ENCODE measurements at regions not wholly inside any gene's neighbourhood (a gene's known extent, or its start where the extent isn't known, plus 50 kb on each side); places are given as distances from the start of the nearest gene placed in this dataset.

- CTCF ChIA-PET: no interaction called here
- H3K27ac ChIP-seq (ENCODE audit: insufficient read depth, low read depth, low read length): no peak overlapping the region
- H3K79me2 ChIP-seq (ENCODE audit: control insufficient read depth, insufficient read depth, low read length): no peaks in the 10 kb centered on the region
- no peaks in the 10 kb centered on the region for H3K4me1 ChIP-seq (ENCODE audit: control insufficient read depth, extremely low read depth, insufficient read depth, low read length)
- peaks cover 0 to 2% of the 10 kb centered on the region in 2 experiments for H3K27me3 ChIP-seq (ENCODE audit: control insufficient read depth in 2 of 2, insufficient read depth in 2 of 2, low read length in 2 of 2)
- dilution Hi-C loops (cut with MboI; ENCODE audit: extremely low pct_ligation_motif_present, low sequenced_read_pairs): no loop called here
- DNase-seq (ENCODE audit: low read depth, low spot score): no peak
- POLR2A ChIA-PET: no interaction called here
- intact Hi-C loops (cut with micrococcal nuclease): loop anchor here (10.0 kb wide), 1 partner anchor 138 kb away; no protein-coding TSS in a partner anchor
- no peak overlapping the region for H3K4me3 ChIP-seq (replicated peaks in 1 of 3; ENCODE audit: insufficient read depth in 1 of 3, low read depth in 1 of 3, low read length in 3 of 3)
- FAIRE-seq: no peak
- no TSS peak for BruUV-seq (replicated peaks)
- no peaks in the 10 kb centered on the region for H3K9me3 ChIP-seq (replicated peaks; ENCODE audit: control insufficient read depth, insufficient read depth, low read length)
- H3K4me2 ChIP-seq (ENCODE audit: insufficient read depth, low read length): no peak overlapping the region
- no peak overlapping the region for H3K9ac ChIP-seq (replicated peaks; ENCODE audit: extremely low read depth, insufficient read depth, low read length)
- no peaks in the 10 kb centered on the region for H3K9me1 ChIP-seq (replicated peaks; ENCODE audit: control insufficient read depth, extremely low read depth, insufficient read depth, low read length)
- H3K36me3 ChIP-seq (ENCODE audit: control insufficient read depth in 2 of 2, extremely low read depth in 1 of 2, insufficient read depth in 2 of 2, low read length in 2 of 2): no peaks in the 10 kb centered on the region
- no peaks in the 10 kb centered on the region for H4K20me1 ChIP-seq (replicated peaks; ENCODE audit: control insufficient read depth, extremely low read depth, insufficient read depth, low read length)
- no peak overlapping the region for H2AFZ ChIP-seq (ENCODE audit: low read depth, low read length)
- TF ChIP-seq GATA2 (IDR thresholded peaks at IDR 0.05; ENCODE audit: insufficient read depth, insufficient read length, low read depth, low read length): no peak
- TF ChIP-seq POLR2A (IDR thresholded peaks at IDR 0.05; ENCODE audit: low read depth, low read length): no peak
- no peak for TF ChIP-seq EZH2 (IDR thresholded peaks at IDR 0.05; ENCODE audit: borderline replicate concordance, low read depth, low read length, severe bottlenecking)
- TF ChIP-seq MYC (IDR thresholded peaks at IDR 0.05; ENCODE audit: low read depth, low read length): no peak
- no peak for TF ChIP-seq JUN (IDR thresholded peaks at IDR 0.05; ENCODE audit: borderline replicate concordance, insufficient read depth, insufficient read length, low read depth)
- TF ChIP-seq CTCF (IDR thresholded peaks at IDR 0.05; ENCODE audit: extremely low read depth in 1 of 2, insufficient read depth in 1 of 2, low read depth in 1 of 2, low read length in 2 of 2): no peak
- TF ChIP-seq POLR2AphosphoS5 (IDR thresholded peaks at IDR 0.05; ENCODE audit: insufficient read depth, low read depth, low read length): no peak
- no peak for TF ChIP-seq MAX (IDR thresholded peaks at IDR 0.05; ENCODE audit: insufficient read depth, insufficient read length)
- TF ChIP-seq FOS (IDR thresholded peaks at IDR 0.05; ENCODE audit: borderline replicate concordance, insufficient read depth, low read length): no peak
These were observed 59.4 kb upstream of the KCNMB2 start for GRCh38 chr3:178476886-178477285.
